ENCODE measurements at regions not wholly inside any gene's neighbourhood (a gene's known extent, or its start where the extent isn't known, plus 50 kb on each side); places are given as distances from the start of the nearest gene placed in this dataset.

DNA sequence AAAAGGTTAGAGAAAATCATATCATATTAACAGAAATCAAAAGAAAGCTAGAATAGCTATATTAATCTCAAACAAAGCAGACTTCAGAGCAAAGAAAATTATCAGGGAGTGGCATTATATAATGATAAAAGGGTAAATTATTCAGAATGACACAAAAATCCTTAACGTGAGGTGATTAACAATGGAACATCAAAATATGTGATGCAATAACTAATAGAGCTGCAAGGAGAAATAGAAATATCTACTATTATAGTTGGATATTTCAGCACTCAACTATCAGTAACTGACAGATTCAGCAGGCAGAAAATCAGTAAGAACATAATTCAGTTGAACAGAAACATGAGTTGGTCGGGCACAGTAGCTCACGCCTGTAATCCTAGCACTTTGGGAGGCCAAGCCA lies 275.1 kb upstream of the FSIP2 start:
- no peak for DNase-seq
- H3K27me3 ChIP-seq = no peaks in the 10 kb centered on the region
- no peaks in the 10 kb centered on the region for H3K9me3 ChIP-seq
- H3K4me1 ChIP-seq = no peaks in the 10 kb centered on the region
- intact Hi-C loops (cut with DNase I) = no loop called here
- H3K36me3 ChIP-seq = no peaks in the 10 kb centered on the region
- H3K27ac ChIP-seq = no peak overlapping the region
- 88 to 92% methylated on average over 3 of the region's 3 CpGs for WGBS, 2 donors
- TF ChIP-seq, protein P1, sequence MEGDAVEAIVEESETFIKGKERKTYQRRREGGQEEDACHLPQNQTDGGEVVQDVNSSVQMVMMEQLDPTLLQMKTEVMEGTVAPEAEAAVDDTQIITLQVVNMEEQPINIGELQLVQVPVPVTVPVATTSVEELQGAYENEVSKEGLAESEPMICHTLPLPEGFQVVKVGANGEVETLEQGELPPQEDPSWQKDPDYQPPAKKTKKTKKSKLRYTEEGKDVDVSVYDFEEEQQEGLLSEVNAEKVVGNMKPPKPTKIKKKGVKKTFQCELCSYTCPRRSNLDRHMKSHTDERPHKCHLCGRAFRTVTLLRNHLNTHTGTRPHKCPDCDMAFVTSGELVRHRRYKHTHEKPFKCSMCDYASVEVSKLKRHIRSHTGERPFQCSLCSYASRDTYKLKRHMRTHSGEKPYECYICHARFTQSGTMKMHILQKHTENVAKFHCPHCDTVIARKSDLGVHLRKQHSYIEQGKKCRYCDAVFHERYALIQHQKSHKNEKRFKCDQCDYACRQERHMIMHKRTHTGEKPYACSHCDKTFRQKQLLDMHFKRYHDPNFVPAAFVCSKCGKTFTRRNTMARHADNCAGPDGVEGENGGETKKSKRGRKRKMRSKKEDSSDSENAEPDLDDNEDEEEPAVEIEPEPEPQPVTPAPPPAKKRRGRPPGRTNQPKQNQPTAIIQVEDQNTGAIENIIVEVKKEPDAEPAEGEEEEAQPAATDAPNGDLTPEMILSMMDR (IDR thresholded peaks at IDR 0.05) = no peak
- TF ChIP-seq POLR2A (IDR thresholded peaks at IDR 0.05) = no peak
- no peak overlapping the region for H3K4me3 ChIP-seq

DNA sequence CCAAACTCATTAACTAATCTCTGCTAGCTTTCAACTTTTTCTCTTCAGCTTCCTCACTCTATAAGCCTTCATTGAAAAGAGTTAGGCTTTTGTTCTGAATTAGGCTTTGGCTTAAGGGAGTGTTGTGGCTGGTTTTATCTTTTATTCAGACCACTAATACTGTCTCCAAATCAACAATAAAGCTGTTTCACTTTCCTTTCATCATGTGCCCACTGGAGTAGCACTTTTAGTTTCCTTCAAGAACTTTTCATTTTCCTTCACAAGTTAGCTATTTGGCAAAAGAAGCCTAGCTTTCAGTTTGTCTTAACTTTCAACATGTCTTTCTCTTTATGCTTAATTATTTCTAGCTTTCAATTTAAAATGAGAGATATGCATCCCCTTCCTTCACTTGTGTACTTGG lies 271.7 kb upstream of the FSIP2 start:
- TF ChIP-seq, protein P1 (IDR thresholded peaks at IDR 0.05) = no peak
- no peak for TF ChIP-seq POLR2A (IDR thresholded peaks at IDR 0.05)
- intact Hi-C loops (cut with DNase I) = no loop called here
- Histone ChIP-seq H3K4me1 (no peaks in the 10 kb centered on the region), H3K27me3 (no peaks in the 10 kb centered on the region), H3K9me3 (no peaks in the 10 kb centered on the region), H3K4me3 (no peak overlapping the region), H3K27ac (no peak overlapping the region), H3K36me3 (no peaks in the 10 kb centered on the region)
- DNase-seq = no peak

DNA sequence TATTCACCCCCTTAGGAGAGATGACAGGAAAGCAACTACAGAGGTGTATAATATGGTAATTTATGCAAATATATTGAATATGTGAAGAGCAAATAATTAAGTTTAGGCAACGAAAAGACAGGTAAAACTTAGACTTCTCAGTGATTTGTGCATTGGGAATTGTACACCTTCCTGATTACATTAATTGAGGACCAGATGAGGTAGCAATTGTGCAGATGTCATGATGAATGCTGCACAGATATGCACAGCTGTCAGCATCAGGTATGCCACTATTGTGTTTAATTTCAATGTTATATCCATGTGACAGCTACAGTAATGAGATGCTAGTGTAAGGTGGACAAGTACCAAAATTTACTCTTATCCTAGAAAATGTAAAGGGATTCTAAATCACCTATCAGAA lies 267.2 kb upstream of the FSIP2 start:
- no peaks in the 10 kb centered on the region for H3K36me3 ChIP-seq
- DNase-seq = no peak
- no peak for TF ChIP-seq POLR2A (IDR thresholded peaks at IDR 0.05)
- TF ChIP-seq, protein P1 (IDR thresholded peaks at IDR 0.05) = no peak
- no peak overlapping the region for H3K27ac ChIP-seq
- intact Hi-C loops (cut with DNase I) = no loop called here
- WGBS, 2 donors = 50 to 53% methylated on average over 1 of the region's 1 CpG
- H3K4me1 ChIP-seq = no peaks in the 10 kb centered on the region
- H3K27me3 ChIP-seq = no peaks in the 10 kb centered on the region
- peaks cover 0 to 11% (median 10%) of the 10 kb centered on the region in 3 donors for H3K9me3 ChIP-seq
- H3K4me3 ChIP-seq = no peak overlapping the region

DNA sequence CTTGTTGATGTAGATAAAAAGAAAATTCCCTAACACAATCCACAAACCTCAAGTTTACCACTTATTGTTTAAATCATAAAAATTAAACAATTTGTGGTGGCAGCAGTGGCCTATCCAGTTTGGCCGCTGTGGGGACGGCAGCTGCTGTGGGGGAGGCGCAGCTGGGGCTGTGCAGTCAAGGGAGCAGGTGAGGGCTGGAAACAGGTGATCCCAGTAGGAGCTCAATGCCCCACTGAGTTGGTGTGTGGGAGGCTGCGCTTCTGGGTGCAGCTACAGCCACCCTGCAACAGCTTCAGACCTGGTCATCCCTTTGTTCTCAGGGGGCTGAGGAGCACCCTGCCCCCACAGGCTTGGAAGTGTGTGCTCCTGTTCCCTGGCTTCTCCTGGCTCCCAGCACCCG lies 266.0 kb upstream of the FSIP2 start:
- Histone ChIP-seq H3K36me3 (no peaks in the 10 kb centered on the region), H3K4me1 (no peaks in the 10 kb centered on the region), H3K4me3 (no peak overlapping the region), H3K27me3 (no peaks in the 10 kb centered on the region), H3K9me3 (peaks cover 0 to 11% (median 10%) of the 10 kb centered on the region in 3 donors), H3K27ac (no peak overlapping the region)
- intact Hi-C loops (cut with DNase I) = no loop called here
- TF ChIP-seq, protein P1 (IDR thresholded peaks at IDR 0.05) = no peak
- no peak for TF ChIP-seq POLR2A (IDR thresholded peaks at IDR 0.05)
- WGBS, 2 donors = 73 to 76% methylated on average over 4 to 5 of the region's 5 CpGs
- no peak for DNase-seq

DNA sequence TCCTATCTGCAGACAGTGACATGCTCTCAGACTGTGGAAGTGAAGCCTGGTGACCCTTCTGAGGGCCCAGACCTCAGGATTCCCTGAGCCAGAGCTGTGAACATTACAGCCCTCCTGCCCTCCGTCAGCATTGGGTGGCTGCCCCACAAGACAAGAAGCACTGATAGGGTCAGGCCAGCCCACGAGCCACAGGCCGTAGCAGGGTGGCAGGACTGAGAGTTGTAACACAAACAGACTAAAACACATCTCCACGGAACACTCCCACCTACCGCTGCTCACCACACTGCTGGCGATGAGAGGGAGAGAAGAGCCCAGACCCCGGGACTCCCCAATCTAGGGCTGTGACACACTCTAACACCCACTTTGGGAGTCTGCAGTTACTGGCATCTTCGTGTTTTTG lies 264.8 kb upstream of the FSIP2 start:
- H3K4me3 ChIP-seq = no peak overlapping the region
- H3K27ac ChIP-seq = no peak overlapping the region
- H3K4me1 ChIP-seq = no peaks in the 10 kb centered on the region
- peaks cover 0 to 11% (median 10%) of the 10 kb centered on the region in 3 donors for H3K9me3 ChIP-seq
- H3K36me3 ChIP-seq = no peaks in the 10 kb centered on the region
- no peaks in the 10 kb centered on the region for H3K27me3 ChIP-seq
- TF ChIP-seq, protein P1 (IDR thresholded peaks at IDR 0.05) = no peak
- no peak for TF ChIP-seq POLR2A (IDR thresholded peaks at IDR 0.05)
- intact Hi-C loops (cut with DNase I) = no loop called here
- 80 to 92% methylated on average over 2 to 6 of the region's 8 CpGs for WGBS, 2 donors
- no peak for DNase-seq

Measured in esophagus squamous epithelium (tissue), 5 donors.